Neural cell (in vitro differentiated cells): ENCODE measurements at regions not wholly inside any gene's neighbourhood (a gene's known extent, or its start where the extent isn't known, plus 50 kb on each side); places are given as distances from the start of the nearest gene placed in this dataset.

Experiments used
- EZH2 ChIP-seq: fragments of 200-600, 300-800 bp; shearing (Covaris generic), sonication (generic); IDR thresholded peaks from 2 replicates; pipeline ENCODE4 v1.6.1; 2014; ENCODE audit warnings: antibody characterized with exemption, low read length, borderline replicate concordance, mild to moderate bottlenecking; ENCODE audit not compliant: insufficient read depth, poor library complexity, severe bottlenecking
- POLR2AphosphoS5 ChIP-seq: IDR thresholded peaks from 2 replicates; pipeline ENCODE4 v1.6.1; 2012
- RAD21 ChIP-seq: fragments of 450-650 bp; conservative IDR thresholded peaks from 2 replicates; pipeline ENCODE4 v1.6.1; 2014; ENCODE audit warnings: antibody characterized with exemption, mild to moderate bottlenecking, moderate library complexity
- TAF1 ChIP-seq: IDR thresholded peaks from 2 replicates; pipeline ENCODE4 v1.6.1; 2012; ENCODE audit warnings: low read depth
- TF ChIP-seq, protein P1 (sequence below): fragments of 450-650 bp; IDR thresholded peaks from 2 replicates; pipeline ENCODE4 v1.5.1; 2014; ENCODE audit warnings: antibody characterized with exemption, mild to moderate bottlenecking, moderate library complexity; ENCODE audit not compliant: poor library complexity, severe bottlenecking

DNA sequence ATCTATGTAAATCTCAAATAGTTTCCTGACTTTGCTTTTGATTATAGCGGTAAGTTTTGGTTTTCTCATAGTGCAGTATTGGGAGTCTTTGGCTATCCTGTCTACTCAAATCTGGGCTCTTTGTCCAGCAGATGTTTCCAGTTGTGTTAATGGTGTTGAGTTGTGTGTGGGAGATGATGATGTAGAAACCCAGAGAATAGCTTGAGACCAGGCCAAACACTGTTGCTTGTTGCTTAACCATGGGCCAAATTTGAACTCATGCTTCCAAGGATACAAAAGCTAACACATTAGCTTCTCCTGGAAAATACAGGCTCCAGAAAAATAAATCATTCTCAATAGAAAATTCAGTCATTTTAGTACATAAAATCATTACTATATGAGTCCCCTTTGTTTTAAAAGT is 82.6 kb upstream of the GYPA start:
- TF ChIP-seq EZH2, result no peak
- TF ChIP-seq, protein P1, sequence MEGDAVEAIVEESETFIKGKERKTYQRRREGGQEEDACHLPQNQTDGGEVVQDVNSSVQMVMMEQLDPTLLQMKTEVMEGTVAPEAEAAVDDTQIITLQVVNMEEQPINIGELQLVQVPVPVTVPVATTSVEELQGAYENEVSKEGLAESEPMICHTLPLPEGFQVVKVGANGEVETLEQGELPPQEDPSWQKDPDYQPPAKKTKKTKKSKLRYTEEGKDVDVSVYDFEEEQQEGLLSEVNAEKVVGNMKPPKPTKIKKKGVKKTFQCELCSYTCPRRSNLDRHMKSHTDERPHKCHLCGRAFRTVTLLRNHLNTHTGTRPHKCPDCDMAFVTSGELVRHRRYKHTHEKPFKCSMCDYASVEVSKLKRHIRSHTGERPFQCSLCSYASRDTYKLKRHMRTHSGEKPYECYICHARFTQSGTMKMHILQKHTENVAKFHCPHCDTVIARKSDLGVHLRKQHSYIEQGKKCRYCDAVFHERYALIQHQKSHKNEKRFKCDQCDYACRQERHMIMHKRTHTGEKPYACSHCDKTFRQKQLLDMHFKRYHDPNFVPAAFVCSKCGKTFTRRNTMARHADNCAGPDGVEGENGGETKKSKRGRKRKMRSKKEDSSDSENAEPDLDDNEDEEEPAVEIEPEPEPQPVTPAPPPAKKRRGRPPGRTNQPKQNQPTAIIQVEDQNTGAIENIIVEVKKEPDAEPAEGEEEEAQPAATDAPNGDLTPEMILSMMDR, result no peak
- TF ChIP-seq POLR2AphosphoS5, result no peak
- no peak for TF ChIP-seq TAF1
- TF ChIP-seq RAD21, result no peak
